SK-N-SH treated with all-trans-retinoic acid at 6 μM for 48 hours (cell line): ENCODE measurements at regions not wholly inside any gene's neighbourhood (a gene's known extent, or its start where the extent isn't known, plus 50 kb on each side); places are given as distances from the start of the nearest gene placed in this dataset.

Experiments used
- BACH2 ChIP-seq: fragments of 250-450 bp; sonication (Bioruptor Pico); IDR thresholded peaks from 2 replicates; pipeline ENCODE4 v1.9.0; 2021; ENCODE audit warnings: mild to moderate bottlenecking, borderline replicate concordance
- CSDC2 ChIP-seq: fragments of 250-450 bp; sonication (Bioruptor Pico); IDR thresholded peaks from 2 replicates; pipeline ENCODE4 v1.5.0; 2020; ENCODE audit warnings: mild to moderate bottlenecking, moderate library complexity
- GLIS3 ChIP-seq: fragments of 250-450 bp; sonication (Bioruptor Pico); IDR thresholded peaks from 2 replicates; pipeline ENCODE4 v1.5.0; 2020; ENCODE audit warnings: mild to moderate bottlenecking, moderate library complexity
- OSR1 ChIP-seq: fragments of 250-450 bp; sonication (Bioruptor Pico); IDR thresholded peaks from 2 replicates; pipeline ENCODE4 v1.8.0; 2022; ENCODE audit warnings: moderate library complexity, mild to moderate bottlenecking, inconsistent platforms
- PATZ1 ChIP-seq: fragments of 250-450 bp; sonication (Bioruptor Pico); IDR thresholded peaks from 2 replicates; pipeline ENCODE4 v1.8.0; 2020; ENCODE audit warnings: mild to moderate bottlenecking, moderate library complexity, borderline replicate concordance
- PPARA ChIP-seq: fragments of 250-450 bp; sonication (Bioruptor Pico); IDR thresholded peaks from 2 replicates; pipeline ENCODE4 v1.5.0; 2020; ENCODE audit warnings: mild to moderate bottlenecking, borderline replicate concordance
- ZFP30 ChIP-seq: fragments of 450-650 bp; formaldehyde crosslinking; IDR thresholded peaks from 2 replicates; pipeline ENCODE4 v1.5.0; 2022; ENCODE audit warnings: mild to moderate bottlenecking, moderate library complexity

- TF ChIP-seq CSDC2 (CRISPR knock-in tag): no peak
- TF ChIP-seq PATZ1 (CRISPR knock-in tag): no peak
- TF ChIP-seq ZFP30 (CRISPR knock-in tag): no peak
- TF ChIP-seq GLIS3 (CRISPR knock-in tag): no peak
- TF ChIP-seq PPARA (CRISPR knock-in tag): no peak
- TF ChIP-seq OSR1: no peak
- no peak for TF ChIP-seq BACH2 (CRISPR knock-in tag)
Observed at GRCh38 chr6:147667082-147667481, 158.6 kb downstream of the SAMD5 start.
